HepG2 (cell line): ENCODE measurements at regions not wholly inside any gene's neighbourhood (a gene's known extent, or its start where the extent isn't known, plus 50 kb on each side); places are given as distances from the start of the nearest gene placed in this dataset.

Experiments used
- BRD4 ChIP-seq: sonication (generic); formaldehyde crosslinking; IDR thresholded peaks from 2 replicates; pipeline ENCODE4 v1.4.0; 2020; ENCODE audit warnings: missing genetic modification reagents
- SNAI1 ChIP-seq: sonication (generic); formaldehyde crosslinking; IDR thresholded peaks from 2 replicates; pipeline ENCODE4 v1.5.0; 2020; ENCODE audit warnings: mild to moderate bottlenecking, missing genetic modification reagents, borderline replicate concordance
- TARDBP ChIP-seq: sonication (generic); formaldehyde crosslinking; IDR thresholded peaks from 2 replicates; pipeline ENCODE4 v1.8.0; 2022; ENCODE audit warnings: mild to moderate bottlenecking, missing genetic modification reagents
- ZC3H4 ChIP-seq: sonication (generic); formaldehyde crosslinking; IDR thresholded peaks from 2 replicates; pipeline ENCODE4 v1.4.0; 2020; ENCODE audit warnings: missing genetic modification reagents, borderline replicate concordance
- ZSCAN30 ChIP-seq: sonication (generic); formaldehyde crosslinking; IDR thresholded peaks from 2 replicates; pipeline ENCODE4 v1.5.0; 2020; ENCODE audit warnings: mild to moderate bottlenecking, missing genetic modification reagents

DNA sequence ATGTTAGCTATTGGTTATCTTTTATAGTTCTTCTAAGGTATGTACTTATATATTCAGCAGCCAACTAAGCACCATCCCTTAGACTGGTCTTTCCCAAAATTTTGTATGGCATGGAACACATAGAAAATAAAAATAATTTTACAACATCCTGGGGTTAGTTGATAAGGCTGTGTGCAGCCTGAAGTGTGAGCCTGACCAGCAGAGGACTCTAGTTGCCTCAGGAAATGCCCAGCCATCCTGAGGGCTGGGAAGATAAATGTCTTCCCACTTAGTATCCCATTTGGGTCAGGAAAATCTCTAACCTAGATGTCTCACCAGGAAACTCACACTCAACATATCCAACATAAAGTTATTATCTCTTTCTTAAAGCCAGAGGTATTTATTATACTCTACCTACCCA lies 251.4 kb upstream of the POF1B start:
- TF ChIP-seq ZSCAN30 (CRISPR knock-in tag) (no peak), SNAI1 (CRISPR knock-in tag) (no peak), ZC3H4 (CRISPR knock-in tag) (no peak), TARDBP (CRISPR knock-in tag) (no peak), BRD4 (CRISPR knock-in tag) (no peak)
